ENCODE measurements at regions not wholly inside any gene's neighbourhood (a gene's known extent, or its start where the extent isn't known, plus 50 kb on each side); places are given as distances from the start of the nearest gene placed in this dataset.

DNA sequence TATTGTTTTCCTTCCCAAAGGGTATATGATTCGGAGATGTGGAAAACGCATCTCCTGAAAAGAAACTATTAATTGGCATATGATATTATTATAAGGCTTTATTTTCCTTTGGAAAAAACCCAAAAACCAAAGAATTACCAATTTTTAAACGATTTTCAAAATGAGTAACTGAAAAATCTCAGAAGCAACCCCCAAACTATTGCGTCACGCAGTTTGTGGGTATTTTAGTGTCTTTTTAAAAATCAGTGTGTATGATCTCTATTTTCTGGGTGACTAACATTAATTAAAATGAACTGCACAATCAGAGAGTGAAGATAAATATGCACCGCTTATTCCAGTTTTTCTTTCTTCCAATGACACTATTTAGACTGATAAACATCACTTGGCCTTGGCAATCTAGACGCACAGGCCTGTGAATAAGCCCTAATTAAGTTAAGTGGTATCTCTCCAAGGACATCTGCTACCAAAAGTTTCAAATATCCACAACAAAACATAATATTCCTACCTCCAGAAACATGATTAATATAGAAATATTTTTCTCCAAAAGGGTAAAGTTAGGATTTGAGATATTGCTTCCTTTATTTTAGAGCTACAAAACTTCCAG, 511.5 kb upstream of the FAM241A start:
- ATAC-seq (no peak), FAIRE-seq (no peak), DNase-seq (ENCODE audit: extremely low read depth in 1 of 4, low spot score in 3 of 4) (no peak)
- Histone ChIP-seq H3K27me3 (ENCODE audit: control insufficient read depth in 2 of 2, insufficient read depth in 2 of 2, low read length in 2 of 2) (no peaks in the 10 kb centered on the region), H3K4me2 (ENCODE audit: insufficient read depth, low read length) (no peak overlapping the region), H3K9me1 (ENCODE audit: control insufficient read depth, insufficient read depth, low read length) (no peaks in the 10 kb centered on the region), H2AFZ (ENCODE audit: low read depth, low read length) (no peak overlapping the region), H3K79me2 (ENCODE audit: control insufficient read depth, insufficient read depth, low read length) (no peaks in the 10 kb centered on the region), H3K9me3 (replicated peaks; ENCODE audit: control insufficient read depth, insufficient read depth, low read depth, low read length) (no peaks in the 10 kb centered on the region), H3K36me3 (ENCODE audit: control insufficient read depth, insufficient read depth, low read length) (no peaks in the 10 kb centered on the region), H3K9ac (ENCODE audit: insufficient read depth in 1 of 2, low read depth in 2 of 2, low read length in 2 of 2) (no peak overlapping the region), H3K4me1 (replicated peaks in 1 of 2; ENCODE audit: control insufficient read depth in 2 of 2, insufficient read depth in 2 of 2, low read length in 2 of 2) (no peaks in the 10 kb centered on the region), H4K20me1 (replicated peaks; ENCODE audit: control insufficient read depth, insufficient read depth, low read length) (no peaks in the 10 kb centered on the region), H3K27ac (ENCODE audit: extremely low read depth, low read depth, low read length) (no peak overlapping the region), H3K4me3 (no peak overlapping the region)
- intact Hi-C loops (cut with micrococcal nuclease), result loop anchor here (5.0 to 10.0 kb wide), 2 partner anchors 1001 to 1639 kb away; no protein-coding TSS in a partner anchor
- no TSS peak for BruUV-seq (replicated peaks)
- TF ChIP-seq CEBPG (CRISPR knock-in tag; IDR thresholded peaks at IDR 0.05) (no peak), CEBPG (tag; conservative IDR thresholded peaks at IDR 0.05 in 1 of 2, IDR thresholded peaks at IDR 0.05 in 1 of 2) (peak in 1 of 2 experiments; percentile 47; a peak in 1 of 4 replicates), XRCC5 (IDR thresholded peaks at IDR 0.05; ENCODE audit: low read depth, low read length) (no peak)
- in situ Hi-C loops (cut with MboI), result no loop called here
- POLR2A ChIA-PET, result no interaction called here
- CTCF ChIA-PET (ENCODE audit: low intra/inter-chr PET ratio), result no interaction called here
- WGBS (ENCODE audit: insufficient coverage, low coverage, missing lambda C conversion rate), result 3% methylated on average over 7 of the region's 7 CpGs

DNA sequence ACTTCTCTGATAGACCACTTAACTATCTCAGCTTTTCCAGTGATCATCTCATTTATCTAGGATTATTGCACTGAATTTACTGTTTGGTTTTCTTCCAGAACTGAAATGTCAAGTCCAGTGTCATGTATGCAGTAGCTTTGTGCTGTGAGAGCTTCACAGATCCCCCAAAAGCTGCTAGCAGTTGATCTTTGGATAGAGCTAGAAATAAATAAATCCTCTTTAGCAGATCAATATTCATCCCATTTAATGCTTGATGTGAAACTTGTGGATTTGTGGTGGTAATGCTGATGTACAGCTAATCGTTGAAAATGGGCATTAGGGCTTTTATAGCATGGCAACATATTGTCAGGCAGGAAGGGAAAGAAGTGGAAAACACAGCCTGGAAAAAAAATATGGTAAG, 509.6 kb upstream of the FAM241A start:
- ChIA-PET POLR2A (no interaction called here), CTCF (ENCODE audit: low intra/inter-chr PET ratio) (no interaction called here)
- no TSS peak for BruUV-seq (replicated peaks)
- TF ChIP-seq, protein P1, sequence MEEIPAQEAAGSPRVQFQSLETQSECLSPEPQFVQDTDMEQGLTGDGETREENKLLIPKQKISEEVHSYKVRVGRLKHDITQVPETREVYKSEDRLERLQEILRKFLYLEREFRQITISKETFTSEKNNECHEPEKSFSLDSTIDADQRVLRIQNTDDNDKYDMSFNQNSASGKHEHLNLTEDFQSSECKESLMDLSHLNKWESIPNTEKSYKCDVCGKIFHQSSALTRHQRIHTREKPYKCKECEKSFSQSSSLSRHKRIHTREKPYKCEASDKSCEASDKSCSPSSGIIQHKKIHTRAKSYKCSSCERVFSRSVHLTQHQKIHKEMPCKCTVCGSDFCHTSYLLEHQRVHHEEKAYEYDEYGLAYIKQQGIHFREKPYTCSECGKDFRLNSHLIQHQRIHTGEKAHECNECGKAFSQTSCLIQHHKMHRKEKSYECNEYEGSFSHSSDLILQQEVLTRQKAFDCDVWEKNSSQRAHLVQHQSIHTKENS (CRISPR knock-in tag; IDR thresholded peaks at IDR 0.05), result no peak
- no peak for TF ChIP-seq ZNF24 (IDR thresholded peaks at IDR 0.05)
- intact Hi-C loops (cut with micrococcal nuclease) (loop anchor here (10.0 kb wide), 1 partner anchor 1641 kb away; no protein-coding TSS in a partner anchor), in situ Hi-C loops (cut with MboI) (no loop called here)
- FAIRE-seq, result no peak
- ATAC-seq, result no peak
- Histone ChIP-seq H3K9me3 (replicated peaks; ENCODE audit: control insufficient read depth, insufficient read depth, low read depth, low read length) (no peaks in the 10 kb centered on the region), H3K27ac (ENCODE audit: extremely low read depth, low read depth, low read length) (no peak overlapping the region), H3K27me3 (ENCODE audit: control insufficient read depth in 2 of 2, insufficient read depth in 2 of 2, low read length in 2 of 2) (no peaks in the 10 kb centered on the region), H3K4me2 (ENCODE audit: insufficient read depth, low read length) (no peak overlapping the region), H3K36me3 (ENCODE audit: control insufficient read depth, insufficient read depth, low read length) (no peaks in the 10 kb centered on the region), H4K20me1 (replicated peaks; ENCODE audit: control insufficient read depth, insufficient read depth, low read length) (no peaks in the 10 kb centered on the region), H3K9ac (ENCODE audit: insufficient read depth in 1 of 2, low read depth in 2 of 2, low read length in 2 of 2) (no peak overlapping the region), H3K9me1 (ENCODE audit: control insufficient read depth, insufficient read depth, low read length) (no peaks in the 10 kb centered on the region), H2AFZ (ENCODE audit: low read depth, low read length) (no peak overlapping the region), H3K4me1 (replicated peaks in 1 of 2; ENCODE audit: control insufficient read depth in 2 of 2, insufficient read depth in 2 of 2, low read length in 2 of 2) (no peaks in the 10 kb centered on the region), H3K4me3 (no peak overlapping the region), H3K79me2 (ENCODE audit: control insufficient read depth, insufficient read depth, low read length) (no peaks in the 10 kb centered on the region)
- DNase-seq (ENCODE audit: extremely low read depth in 1 of 4, low spot score in 3 of 4), result no peak
- 0% methylated on average over 1 of the region's 1 CpG for WGBS (ENCODE audit: insufficient coverage, low coverage, missing lambda C conversion rate)
